ENCODE measurements at regions not wholly inside any gene's neighbourhood (a gene's known extent, or its start where the extent isn't known, plus 50 kb on each side); places are given as distances from the start of the nearest gene placed in this dataset.

- no peak for TF ChIP-seq POLR2A (IDR thresholded peaks at IDR 0.05)
- no peak for TF ChIP-seq CTCF (IDR thresholded peaks at IDR 0.05)
Measured at GRCh38 chr14:39665075-39665475, 232.8 kb upstream of the FBXO33 start.
